Effector CD4-positive, alpha-beta T cell (primary cell): ENCODE measurements at regions not wholly inside any gene's neighbourhood (a gene's known extent, or its start where the extent isn't known, plus 50 kb on each side); places are given as distances from the start of the nearest gene placed in this dataset.

ENCODE experiments used
- DNase-seq: peaks from one replicate; pipeline ENCODE4 v3.0.0-alpha.2; 2020

GRCh38 chr7:42489299-42489698, 252.3 kb upstream of the GLI3 start:
- DNase-seq, result no peak

GRCh38 chr7:42485301-42485766, 248.3 kb upstream of the GLI3 start:
- no peak for DNase-seq

- DNase-seq, result no peak
Observed at GRCh38 chr7:42483886-42484285, 246.9 kb upstream of the GLI3 start.

DNA sequence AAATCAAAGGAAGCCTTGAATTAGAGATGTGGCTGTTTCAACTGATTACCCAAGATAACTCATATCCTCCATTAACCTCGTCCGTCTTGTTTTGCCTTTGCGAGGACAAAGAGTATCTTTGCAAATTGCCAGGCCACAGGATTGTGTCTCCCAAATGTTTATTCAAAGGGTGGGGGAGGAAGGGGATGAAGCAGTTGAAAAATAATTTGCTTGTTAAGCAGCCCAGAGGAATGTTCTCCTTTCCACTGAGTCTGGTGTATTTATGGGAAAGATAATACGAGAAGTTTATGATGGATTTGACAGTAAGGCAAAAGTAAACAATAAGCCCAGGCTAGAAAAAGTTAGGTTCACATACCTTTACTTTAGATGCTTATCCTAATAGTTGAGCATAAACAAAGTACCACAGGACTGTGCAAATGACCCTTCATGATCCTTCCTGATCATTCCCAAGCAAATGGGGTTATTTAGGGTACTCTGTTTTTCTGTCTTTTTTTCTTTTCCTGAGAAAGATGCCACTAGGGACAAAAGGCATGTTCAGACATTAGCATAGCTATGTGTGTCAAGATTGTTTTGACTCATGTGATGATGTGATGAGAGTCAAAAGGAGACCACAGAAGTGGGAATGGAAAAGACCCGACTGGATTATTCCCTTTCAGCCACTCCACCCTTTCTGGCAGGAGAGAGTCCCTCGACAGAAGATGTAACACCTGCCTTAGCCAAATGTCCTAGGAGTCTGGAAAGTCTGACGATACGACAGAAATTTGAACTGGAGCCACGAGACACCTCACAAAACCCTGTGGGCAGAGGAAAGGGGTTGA, 243.0 kb upstream of the GLI3 start:
- no peak for DNase-seq

DNA sequence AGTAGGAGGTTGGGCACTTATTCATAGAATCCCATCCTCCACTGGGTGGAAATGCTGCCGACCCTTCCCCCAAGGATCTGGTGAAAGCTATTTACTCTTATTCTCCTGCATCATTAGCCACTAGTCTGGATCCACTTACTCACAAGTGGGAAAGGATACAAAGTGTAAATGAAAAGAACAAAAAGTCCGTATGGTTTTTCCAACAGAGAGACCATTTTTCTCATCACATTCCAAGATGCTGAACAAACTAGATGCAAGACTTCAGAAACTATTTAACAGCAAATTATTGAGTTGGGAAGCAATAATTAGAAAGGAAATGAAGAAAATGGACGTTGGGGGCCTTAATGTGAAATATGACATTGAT, 242.4 kb upstream of the GLI3 start:
- DNase-seq, result no peak

GRCh38 chr7:42478717-42479116, 241.7 kb upstream of the GLI3 start:
- DNase-seq, result no peak

DNA sequence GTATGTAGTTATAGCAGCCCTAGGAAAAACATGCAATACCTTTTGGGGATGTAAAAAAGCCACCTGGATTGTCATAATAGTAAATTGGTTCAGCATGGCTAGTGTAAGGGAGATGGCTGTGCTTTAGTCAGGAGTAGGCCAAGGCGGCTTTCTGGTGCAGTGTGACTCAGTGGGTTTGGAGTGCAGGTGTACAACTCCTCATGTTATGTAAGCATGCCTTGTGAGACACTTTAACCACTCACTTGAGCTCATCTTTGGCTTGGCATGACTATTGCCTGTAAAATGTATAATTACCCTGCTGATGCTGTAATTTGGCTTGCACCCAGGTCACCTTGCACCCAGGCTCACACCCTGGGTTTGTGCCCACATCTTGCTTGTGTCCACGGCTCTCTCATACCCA, 239.2 kb upstream of the GLI3 start:
- DNase-seq, result no peak

GRCh38 chr7:42475082-42475481, 238.1 kb upstream of the GLI3 start:
- DNase-seq, result no peak

DNA sequence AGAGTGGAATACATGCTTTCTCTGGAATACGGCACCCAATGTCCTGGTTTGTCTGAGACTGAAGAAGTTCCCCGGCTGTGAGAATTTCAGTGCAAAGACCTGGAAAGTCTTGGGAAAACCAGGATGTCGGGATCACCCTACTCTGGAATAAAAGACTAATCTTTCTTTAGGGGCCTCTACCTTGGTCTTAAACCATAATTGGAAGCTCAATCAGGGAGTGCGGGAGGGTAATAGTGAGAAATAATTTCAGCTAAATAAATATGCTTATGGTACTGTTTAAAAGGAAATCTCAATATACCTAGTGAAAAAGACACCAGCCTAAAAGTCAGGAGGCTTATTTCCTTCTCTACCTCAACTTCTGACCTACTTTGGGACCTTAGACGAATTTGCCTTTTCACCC, 236.1 kb upstream of the GLI3 start:
- no peak for DNase-seq

DNA sequence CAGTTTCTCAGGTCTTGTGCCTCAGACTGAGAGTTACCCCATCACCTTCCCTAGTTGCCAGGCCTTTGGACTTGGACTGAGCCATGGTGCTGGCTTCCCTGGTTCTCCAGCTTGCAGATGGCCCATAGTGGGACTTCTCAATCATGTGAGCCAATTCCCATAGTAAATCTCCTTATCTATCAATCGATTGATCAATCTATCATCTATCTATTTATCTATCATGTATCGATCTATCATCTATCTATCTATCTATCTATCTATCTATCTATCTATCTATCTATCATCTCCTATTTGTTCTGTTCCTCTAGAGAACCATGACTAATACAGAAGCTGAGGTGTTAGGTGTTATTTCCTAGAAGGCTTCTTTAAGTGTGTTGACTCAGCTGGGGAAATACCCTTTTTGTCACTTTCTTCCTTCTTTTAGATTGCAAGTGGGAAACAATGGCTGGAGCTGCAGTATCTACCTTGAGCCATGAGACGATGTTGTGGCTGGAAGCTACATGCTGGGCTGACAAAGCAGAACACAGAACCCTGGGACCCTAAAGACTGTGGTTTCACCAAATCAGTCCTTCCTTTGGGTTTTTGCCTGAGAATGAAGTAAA, 234.7 kb upstream of the GLI3 start:
- DNase-seq, result no peak

- DNase-seq, result no peak
Observed at GRCh38 chr7:42469341-42469740, 232.3 kb upstream of the GLI3 start.

- no peak for DNase-seq
Observed at GRCh38 chr7:42468471-42468870, 231.5 kb upstream of the GLI3 start.

- no peak for DNase-seq
Observed at GRCh38 chr7:42461537-42461936, 224.5 kb upstream of the GLI3 start.

DNA sequence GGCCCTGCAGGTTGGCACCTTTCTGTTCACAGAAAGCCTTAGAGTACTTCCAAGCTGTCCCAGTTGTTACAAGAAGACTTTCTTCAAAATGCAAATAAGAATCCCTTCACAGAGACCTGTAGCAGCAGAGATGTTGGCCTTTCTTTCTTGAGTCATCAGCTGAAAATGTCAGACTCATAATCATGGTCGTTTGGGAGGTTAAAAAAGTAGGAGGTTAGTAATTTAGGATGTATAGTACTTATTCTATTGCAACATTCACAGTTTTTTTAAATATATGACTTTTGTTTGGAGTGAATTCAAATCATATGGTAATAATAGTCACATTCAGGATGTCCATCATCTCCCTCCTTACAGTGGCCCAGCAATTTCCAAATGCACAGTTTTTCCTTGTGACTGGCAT, 223.9 kb upstream of the GLI3 start:
- no peak for DNase-seq

GRCh38 chr7:42460148-42460547, 223.1 kb upstream of the GLI3 start:
- no peak for DNase-seq

DNA sequence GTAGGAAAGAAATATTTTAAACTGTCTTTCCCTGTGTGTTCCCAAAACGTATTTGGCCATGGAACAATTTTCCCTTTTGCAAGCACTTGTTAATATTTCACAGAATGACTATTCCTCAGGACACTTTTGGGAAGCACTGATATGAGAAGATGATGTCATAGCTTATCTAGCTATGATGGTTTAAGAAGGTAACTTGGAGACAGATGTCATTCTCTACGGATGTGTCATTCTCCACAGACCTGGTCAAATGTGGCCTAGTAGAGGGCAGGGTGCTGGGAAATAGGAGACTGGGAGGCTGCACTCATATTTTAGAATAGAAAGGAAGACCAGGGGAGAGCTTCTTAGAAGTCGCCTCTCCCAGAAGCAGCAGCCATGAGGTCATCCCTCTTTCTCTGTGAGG, 220.7 kb upstream of the GLI3 start:
- no peak for DNase-seq

GRCh38 chr7:42456756-42457276, 219.8 kb upstream of the GLI3 start:
- no peak for DNase-seq

- DNase-seq, result no peak
Observed at GRCh38 chr7:42456267-42456666, 219.3 kb upstream of the GLI3 start.

GRCh38 chr7:42453931-42454361, 216.9 kb upstream of the GLI3 start:
- no peak for DNase-seq

DNA sequence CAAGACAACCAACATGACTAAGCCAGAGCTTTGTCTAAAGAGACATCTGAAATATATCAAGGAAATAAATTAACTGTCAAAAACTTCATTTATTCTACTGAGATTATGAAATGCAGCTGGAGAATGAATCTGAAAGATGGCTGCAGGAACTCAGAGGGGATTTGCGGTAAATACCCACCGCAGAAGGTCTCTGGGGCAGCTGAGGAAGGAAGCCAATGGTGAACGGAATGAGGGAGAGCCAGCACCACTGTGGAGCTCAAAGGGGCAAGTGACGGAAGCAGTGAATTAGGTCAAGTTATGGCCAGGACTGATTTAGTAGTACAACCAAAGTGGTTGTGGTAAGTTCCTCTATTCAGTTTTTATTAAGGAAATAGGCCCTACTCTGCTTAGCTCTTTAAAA, 215.3 kb upstream of the GLI3 start:
- DNase-seq, result no peak

DNA sequence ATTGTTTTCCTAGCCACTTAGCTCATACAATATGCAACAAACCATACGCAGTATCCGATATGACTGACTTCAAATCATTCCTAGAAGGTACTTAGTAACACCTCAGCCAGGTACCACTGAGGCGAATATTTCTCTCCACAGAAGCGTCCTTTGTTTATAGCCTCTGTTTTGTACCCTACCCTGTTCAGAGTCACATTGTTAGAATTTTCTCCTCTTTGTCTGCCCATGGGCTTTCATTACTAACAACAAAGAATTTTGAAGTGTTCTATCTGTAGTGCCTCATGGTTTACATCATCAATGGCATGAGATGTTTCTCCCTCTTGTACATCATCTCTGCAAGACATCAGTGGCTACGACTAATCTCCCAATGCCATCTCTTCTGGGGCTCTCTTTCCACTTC, 212.4 kb upstream of the GLI3 start:
- no peak for DNase-seq

- DNase-seq, result no peak
Observed at GRCh38 chr7:42448901-42449300, 211.9 kb upstream of the GLI3 start.

GRCh38 chr7:42445691-42446090, 208.7 kb upstream of the GLI3 start:
- DNase-seq, result no peak

GRCh38 chr7:42440951-42441350, 203.9 kb upstream of the GLI3 start:
- no peak for DNase-seq
